SW480 (cell line): ENCODE measurements at regions not wholly inside any gene's neighbourhood (a gene's known extent, or its start where the extent isn't known, plus 50 kb on each side); places are given as distances from the start of the nearest gene placed in this dataset.

Experiments
- DNase-seq: peaks from one replicate; pipeline ENCODE4 v3.0.0-alpha.2; 2016; ENCODE audit warnings: low spot score

GRCh38 chr4:23166919-23167318 is 474.2 kb downstream of the GBA3 start:
- no peak for DNase-seq

- no peak for DNase-seq
These were observed 473.7 kb downstream of the GBA3 start for GRCh38 chr4:23166407-23166806.

- no peak for DNase-seq
These were observed 472.9 kb downstream of the GBA3 start for GRCh38 chr4:23165669-23166068.

- DNase-seq: peak; percentile 72
These were observed 471.1 kb downstream of the GBA3 start for GRCh38 chr4:23163647-23164436.

GRCh38 chr4:23162275-23162674 is 469.5 kb downstream of the GBA3 start:
- no peak for DNase-seq

GRCh38 chr4:23161787-23162186 is 469.1 kb downstream of the GBA3 start:
- no peak for DNase-seq

GRCh38 chr4:23153076-23153475 is 460.3 kb downstream of the GBA3 start:
- no peak for DNase-seq

- DNase-seq: no peak
These were observed 457.1 kb downstream of the GBA3 start for GRCh38 chr4:23149815-23150214.

GRCh38 chr4:23144707-23145106 is 452.0 kb downstream of the GBA3 start:
- no peak for DNase-seq

- DNase-seq: peak; percentile 4
These were observed 443.3 kb downstream of the GBA3 start for GRCh38 chr4:23135792-23136645.

- DNase-seq: no peak
These were observed 441.6 kb downstream of the GBA3 start for GRCh38 chr4:23134331-23134730.

- no peak for DNase-seq
These were observed 438.1 kb downstream of the GBA3 start for GRCh38 chr4:23130845-23131244.

GRCh38 chr4:23125118-23125517 is 432.4 kb downstream of the GBA3 start:
- no peak for DNase-seq

GRCh38 chr4:23122666-23123400 is 430.1 kb downstream of the GBA3 start:
- DNase-seq: no peak

GRCh38 chr4:23120374-23120773 is 427.6 kb downstream of the GBA3 start:
- no peak for DNase-seq

GRCh38 chr4:23117826-23118225 is 425.1 kb downstream of the GBA3 start:
- no peak for DNase-seq

- no peak for DNase-seq
These were observed 421.8 kb downstream of the GBA3 start for GRCh38 chr4:23114538-23114937.

- no peak for DNase-seq
These were observed 420.4 kb downstream of the GBA3 start for GRCh38 chr4:23113104-23113503.

GRCh38 chr4:23106516-23106915 is 413.8 kb downstream of the GBA3 start:
- DNase-seq: no peak

- no peak for DNase-seq
These were observed 413.1 kb downstream of the GBA3 start for GRCh38 chr4:23105759-23106370.

GRCh38 chr4:23097251-23097650 is 404.5 kb downstream of the GBA3 start:
- DNase-seq: no peak

GRCh38 chr4:23091711-23092110 is 399.0 kb downstream of the GBA3 start:
- DNase-seq: no peak
